Activated CD8-positive, alpha-beta memory T cell treated with anti-CD3 and anti-CD28 coated beads for 48 hours (primary cell): ENCODE measurements at regions not wholly inside any gene's neighbourhood (a gene's known extent, or its start where the extent isn't known, plus 50 kb on each side); places are given as distances from the start of the nearest gene placed in this dataset.

Experiments
- DNase-seq, 3 experiments: peaks; one replicate each; pipeline ENCODE4 v3.0.0-alpha.2; 2020; ENCODE audit warnings: low read depth in 2 of 3, low spot score in 2 of 3

DNA sequence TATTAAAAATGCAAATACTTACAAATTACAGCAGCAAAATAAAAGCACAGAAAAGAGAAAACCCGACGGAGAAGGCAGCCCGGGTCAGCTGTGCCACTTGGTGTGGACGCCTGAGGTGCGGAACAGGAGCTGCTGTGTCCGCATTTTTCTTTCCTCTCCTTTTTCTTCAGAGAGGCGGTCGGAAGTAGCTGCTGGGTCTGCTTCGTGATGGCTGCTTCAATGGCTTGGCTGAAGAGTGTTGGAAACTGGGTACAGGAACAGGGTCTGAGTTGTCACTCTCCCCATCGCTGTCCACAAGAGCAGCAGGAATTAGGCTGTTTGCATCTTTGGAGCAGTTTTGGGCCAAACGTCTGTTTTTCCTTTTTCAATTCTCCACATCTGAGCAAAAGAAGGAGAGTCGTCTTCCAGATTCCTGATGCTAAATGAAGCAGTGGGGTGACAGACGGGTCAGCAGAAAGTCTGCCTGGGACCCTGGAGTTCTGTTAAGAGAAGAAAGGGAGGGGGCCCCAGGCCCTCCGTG is 53.5 kb upstream of the ARL8B start:
- no peak for DNase-seq

DNA sequence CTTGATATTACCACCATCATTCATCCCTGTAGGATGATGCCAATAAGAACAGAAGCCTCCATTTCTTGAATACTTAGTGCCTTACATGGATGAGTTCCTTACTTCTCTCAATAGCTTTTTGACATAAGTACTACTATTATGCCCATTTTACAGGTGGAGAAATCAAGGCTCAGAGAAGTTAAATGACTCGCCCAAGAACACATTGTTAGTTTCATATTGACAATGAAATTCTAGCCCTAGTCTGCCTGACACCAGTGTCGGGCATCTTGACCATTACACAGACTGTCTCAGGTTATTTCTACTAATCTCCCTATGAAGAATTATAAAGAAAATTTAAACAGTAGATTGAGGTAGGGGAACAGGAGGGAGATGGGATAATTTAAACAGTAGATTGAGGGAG is 52.5 kb upstream of the ARL8B start:
- DNase-seq: no peak

DNA sequence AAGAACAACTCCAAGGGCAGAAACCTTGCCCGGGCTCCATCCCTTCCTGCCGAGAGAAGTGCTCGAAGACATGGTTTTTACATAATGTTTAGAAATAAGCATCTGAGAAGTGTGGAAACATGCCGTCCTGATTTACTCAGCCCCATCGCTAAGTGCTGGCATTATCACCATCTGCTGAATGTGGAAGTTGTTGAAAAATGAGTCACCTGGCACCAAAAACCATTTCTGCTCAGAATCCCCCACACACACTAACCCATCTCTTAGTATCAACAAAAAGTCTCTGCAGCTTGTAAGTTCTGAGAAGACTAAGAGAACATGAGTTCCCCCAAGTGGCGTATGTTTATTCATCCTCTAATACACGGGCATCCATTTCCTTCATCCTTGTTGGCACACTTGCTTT is 51.0 kb upstream of the ARL8B start:
- DNase-seq: no peak

DNA sequence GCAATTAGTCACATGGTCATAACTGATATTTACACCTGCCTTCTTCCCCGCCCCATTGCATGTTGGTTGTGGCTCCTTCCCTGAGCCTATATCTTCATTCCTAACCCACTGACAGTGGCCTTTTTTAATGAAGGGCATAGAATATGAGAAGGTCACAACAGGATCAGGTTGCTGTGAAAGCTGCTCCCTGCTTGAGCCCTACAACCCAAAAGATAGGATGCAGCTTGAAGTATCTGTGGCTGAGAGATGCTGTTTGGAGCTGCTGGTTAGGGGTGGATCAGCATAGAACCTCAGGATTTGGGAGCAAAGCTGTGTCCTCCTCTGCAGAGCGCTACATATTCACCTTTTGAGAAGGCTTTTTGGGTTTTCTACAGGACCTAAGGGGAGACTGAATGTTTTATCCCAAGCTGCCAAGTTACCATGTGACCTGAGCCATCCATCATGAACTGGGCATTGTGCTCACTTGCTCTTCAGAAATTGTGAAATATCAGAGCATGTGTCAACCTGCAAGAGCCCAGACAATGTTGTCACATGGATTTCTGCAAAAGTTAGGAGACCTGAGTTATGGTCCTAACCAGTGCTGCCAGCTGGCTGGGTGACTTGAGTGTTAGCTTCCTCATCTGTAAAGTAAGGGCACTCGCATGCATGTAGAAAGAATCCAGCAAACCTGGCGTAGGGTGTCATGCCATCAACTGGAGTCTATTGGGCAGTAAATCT is 49.8 kb upstream of the ARL8B start:
- DNase-seq: no peak
